HEK293 (cell line): ENCODE measurements at regions not wholly inside any gene's neighbourhood (a gene's known extent, or its start where the extent isn't known, plus 50 kb on each side); places are given as distances from the start of the nearest gene placed in this dataset.
A peak's percentile ranks its signal among the peaks of the same experiment; 100 is the strongest.

Source experiments
- ATF2 ChIP-seq: fragments of 450-650 bp; formaldehyde crosslinking; IDR thresholded peaks from 2 replicates; pipeline ENCODE4 v1.5.1; 2016; ENCODE audit warnings: missing biosample characterization, missing genetic modification characterization, low read depth
- GLIS1 ChIP-seq: fragments of 450-650 bp; formaldehyde crosslinking; IDR thresholded peaks from 2 replicates; pipeline ENCODE4 v1.5.1; 2016; ENCODE audit warnings: missing biosample characterization, missing genetic modification characterization
- GLIS2 ChIP-seq: fragments of 450-650 bp; formaldehyde crosslinking; IDR thresholded peaks from 2 replicates; pipeline ENCODE4 v1.5.1; 2016; ENCODE audit warnings: missing biosample characterization, missing genetic modification characterization
- OSR2 ChIP-seq: fragments of 450-650 bp; formaldehyde crosslinking; IDR thresholded peaks from 2 replicates; pipeline ENCODE4 v1.5.1; 2016; ENCODE audit warnings: missing biosample characterization, missing genetic modification characterization
- PATZ1 ChIP-seq: fragments of 450-650 bp; formaldehyde crosslinking; IDR thresholded peaks from 2 replicates; pipeline ENCODE4 v1.5.1; 2016; ENCODE audit warnings: missing biosample characterization, missing genetic modification characterization
- PRDM6 ChIP-seq: fragments of 450-650 bp; formaldehyde crosslinking; IDR thresholded peaks from 2 replicates; pipeline ENCODE4 v1.5.1; 2017; ENCODE audit warnings: missing biosample characterization, missing genetic modification characterization
- RBAK ChIP-seq: fragments of 450-650 bp; formaldehyde crosslinking; IDR thresholded peaks from 2 replicates; pipeline ENCODE4 v1.5.1; 2016; ENCODE audit warnings: missing biosample characterization, missing genetic modification characterization
- SCRT1 ChIP-seq: fragments of 450-650 bp; formaldehyde crosslinking; IDR thresholded peaks from 2 replicates; pipeline ENCODE4 v1.5.1; 2016; ENCODE audit warnings: missing biosample characterization, missing genetic modification characterization, borderline replicate concordance
- SCRT2 ChIP-seq: fragments of 450-650 bp; formaldehyde crosslinking; IDR thresholded peaks from 2 replicates; pipeline ENCODE4 v1.5.1; 2016; ENCODE audit warnings: missing biosample characterization, missing genetic modification characterization
- SP2 ChIP-seq: fragments of 450-650 bp; formaldehyde crosslinking; IDR thresholded peaks from 2 replicates; pipeline ENCODE4 v1.5.1; 2016; ENCODE audit warnings: missing biosample characterization, missing genetic modification characterization
- SP7 ChIP-seq: fragments of 450-650 bp; formaldehyde crosslinking; IDR thresholded peaks from 2 replicates; pipeline ENCODE4 v1.5.1; 2016; ENCODE audit warnings: missing biosample characterization, missing genetic modification characterization
- ZBTB17 ChIP-seq: fragments of 450-650 bp; formaldehyde crosslinking; IDR thresholded peaks from 2 replicates; pipeline ENCODE4 v1.5.1; 2016; ENCODE audit warnings: missing biosample characterization, missing genetic modification characterization
- ZBTB26 ChIP-seq: fragments of 450-650 bp; formaldehyde crosslinking; optimal IDR thresholded peaks from 2 replicates; pipeline ENCODE3; 2016; ENCODE audit warnings: missing biosample characterization, mild to moderate bottlenecking, missing genetic modification characterization
- ZBTB6 ChIP-seq: fragments of 450-650 bp; formaldehyde crosslinking; IDR thresholded peaks from 2 replicates; pipeline ENCODE4 v1.5.1; 2017; ENCODE audit warnings: missing biosample characterization, missing genetic modification characterization
- ZEB2 ChIP-seq: fragments of 450-650 bp; formaldehyde crosslinking; IDR thresholded peaks from 2 replicates; pipeline ENCODE4 v1.5.1; 2016; ENCODE audit warnings: missing biosample characterization, missing genetic modification characterization
- ZNF132 ChIP-seq: fragments of 450-650 bp; formaldehyde crosslinking; IDR thresholded peaks from 2 replicates; pipeline ENCODE4 v1.5.1; 2017; ENCODE audit warnings: missing biosample characterization, missing genetic modification characterization, borderline replicate concordance
- ZNF2 ChIP-seq: fragments of 450-650 bp; formaldehyde crosslinking; IDR thresholded peaks from 2 replicates; pipeline ENCODE4 v1.5.1; 2016; ENCODE audit warnings: missing biosample characterization, missing genetic modification characterization
- ZNF214 ChIP-seq: fragments of 450-650 bp; formaldehyde crosslinking; IDR thresholded peaks from 2 replicates; pipeline ENCODE4 v1.5.1; 2017; ENCODE audit warnings: missing biosample characterization, mild to moderate bottlenecking, missing genetic modification characterization, borderline replicate concordance
- ZNF335 ChIP-seq: fragments of 450-650 bp; formaldehyde crosslinking; conservative IDR thresholded peaks from 2 replicates; pipeline ENCODE4 v1.5.1; 2016; ENCODE audit warnings: missing biosample characterization, missing genetic modification characterization
- ZNF366 ChIP-seq: fragments of 450-650 bp; formaldehyde crosslinking; conservative IDR thresholded peaks from 2 replicates; pipeline ENCODE4 v1.5.1; 2016; ENCODE audit warnings: missing biosample characterization, missing genetic modification characterization
- ZNF518A ChIP-seq: fragments of 450-650 bp; formaldehyde crosslinking; conservative IDR thresholded peaks from 2 replicates; pipeline ENCODE4 v1.5.1; 2016; ENCODE audit warnings: low read depth, missing biosample characterization, missing genetic modification characterization
- ZNF530 ChIP-seq: fragments of 450-650 bp; formaldehyde crosslinking; IDR thresholded peaks from 2 replicates; pipeline ENCODE4 v1.5.1; 2016; ENCODE audit warnings: low read depth, missing biosample characterization, missing genetic modification characterization
- ZNF544 ChIP-seq: fragments of 450-650 bp; formaldehyde crosslinking; IDR thresholded peaks from 2 replicates; pipeline ENCODE4 v1.5.0; 2017; ENCODE audit warnings: missing biosample characterization, missing genetic modification characterization
- ZNF600 ChIP-seq: fragments of 450-650 bp; formaldehyde crosslinking; IDR thresholded peaks from 2 replicates; pipeline ENCODE4 v1.5.1; 2016; ENCODE audit warnings: missing biosample characterization, missing genetic modification characterization
- ZNF623 ChIP-seq: fragments of 450-650 bp; formaldehyde crosslinking; IDR thresholded peaks from 2 replicates; pipeline ENCODE4 v1.5.1; 2016; ENCODE audit warnings: missing biosample characterization, missing genetic modification characterization
- ZSCAN23 ChIP-seq: fragments of 450-650 bp; formaldehyde crosslinking; IDR thresholded peaks from 2 replicates; pipeline ENCODE4 v1.5.1; 2016; ENCODE audit warnings: missing biosample characterization, missing genetic modification characterization
- ZSCAN30 ChIP-seq: fragments of 450-650 bp; IDR thresholded peaks from 2 replicates; pipeline ENCODE4 v1.5.1; 2018; ENCODE audit warnings: missing biosample characterization, mild to moderate bottlenecking, missing genetic modification characterization, moderate library complexity

- TF ChIP-seq SP2 (tag by site-specific recombination) (no peak), ZNF214 (tag by site-specific recombination) (no peak), ZNF544 (tag by site-specific recombination) (no peak), ZEB2 (tag by site-specific recombination) (0 out of 2 replicates have a peak, but pooled peaks have one; percentile 14), ZNF366 (tag by site-specific recombination) (no peak), ZBTB17 (peak; percentile 79), PRDM6 (tag by site-specific recombination) (peak; percentile 73), SCRT2 (tag by site-specific recombination) (peak; percentile 98), ZNF2 (no peak), ZSCAN30 (tag by site-specific recombination) (no peak), ATF2 (tag by site-specific recombination) (no peak), ZNF623 (tag by site-specific recombination) (no peak), GLIS1 (tag by site-specific recombination) (peak; percentile 99), GLIS2 (tag by site-specific recombination) (0 out of 2 replicates have a peak, but pooled peaks have one; percentile 30), ZNF530 (no peak), ZNF600 (tag by site-specific recombination) (peak; percentile 97), SP7 (tag by site-specific recombination) (peak; percentile 83), RBAK (tag by site-specific recombination) (no peak), ZSCAN23 (no peak), ZBTB26 (tag by site-specific recombination) (no peak), ZNF132 (no peak), ZBTB6 (no peak), ZNF335 (tag by site-specific recombination) (peak; percentile 69), PATZ1 (tag by site-specific recombination) (0 out of 2 replicates have a peak, but pooled peaks have one; percentile 39), ZNF518A (0 out of 2 replicates have a peak, but pooled peaks have one; percentile 21), OSR2 (tag by site-specific recombination) (peak; percentile 81), SCRT1 (tag by site-specific recombination) (peak; percentile 81; the same call in 1 of the 2 replicates)
Measured at GRCh38 chr15:66931768-66932633, 133.4 kb upstream of the SMAD3 start (continued).
